PC-9 (cell line): ENCODE measurements at regions not wholly inside any gene's neighbourhood (a gene's known extent, or its start where the extent isn't known, plus 50 kb on each side); places are given as distances from the start of the nearest gene placed in this dataset.
"Not testable (repeated sequence)": the region's sequence is repeated elsewhere in the genome, so short reads cannot be mapped to it uniquely, and the experiment has no call there.

Source experiments
- BruUV-seq: library from RNA; stranded (reverse); fragments of 400-500 nt; replicated peaks from 2 replicates; lab custom pipeline; 2021; lab: Mats Ljungman, UMichigan
- CTCF ChIA-PET: fragments of 300-600 bp; sonication (Branson Sonifier 250); formaldehyde crosslinking; loops from one replicate; lab custom pipeline; 2022; ENCODE audit warnings: antibody characterized with exemption; lab: Charles Lee
- POLR2A ChIA-PET: fragments of 300-600 bp; sonication (Branson Sonifier 250); formaldehyde crosslinking; loops from one replicate; lab custom pipeline; 2022; ENCODE audit warnings: antibody characterized with exemption; ENCODE audit not compliant: unreplicated experiment; lab: Charles Lee
- DNase-seq, 2 experiments: peaks; one replicate each; pipeline versions ENCODE4 v3.0.0 to v3.0.0-alpha.2; 2015 to 2022; ENCODE audit warnings: mixed read lengths in 1 of 2
- H2AFZ ChIP-seq: fragments of 200-600 bp; sonication (generic); 2 replicates; pipeline ENCODE4 v1.8.1; 2017; ENCODE audit warnings: antibody characterized with exemption
- H3F3A ChIP-seq: fragments of 200-600 bp; sonication (generic); 2 replicates; pipeline ENCODE4 v1.8.1; 2017; ENCODE audit warnings: antibody characterized with exemption, mild to moderate bottlenecking, low read depth; ENCODE audit not compliant: insufficient read depth
- H3K27ac ChIP-seq: fragments of 200-600 bp; sonication (generic); 2 replicates; pipeline ENCODE4 v1.6.1; 2016; ENCODE audit warnings: mixed run types
- H3K27me3 ChIP-seq: fragments of 200-600 bp; sonication (generic); 2 replicates; pipeline ENCODE4 v1.6.1; 2016; ENCODE audit warnings: low read depth, mixed run types; ENCODE audit not compliant: insufficient read depth
- H3K36me3 ChIP-seq: fragments of 200-600 bp; sonication (generic); 2 replicates; pipeline ENCODE4 v1.6.1; 2016; ENCODE audit warnings: low read depth, mixed run types
- H3K4me1 ChIP-seq: fragments of 200-600 bp; sonication (generic); replicated peaks from 2 replicates; pipeline ENCODE4 v1.6.1; 2016; ENCODE audit warnings: mixed run types; ENCODE audit not compliant: insufficient read depth
- H3K4me2 ChIP-seq: fragments of 200-600 bp; sonication (generic); 2 replicates; pipeline ENCODE4 v1.6.1; 2017; ENCODE audit warnings: mixed run types
- H3K4me3 ChIP-seq: fragments of 200-600 bp; sonication (generic); 2 replicates; pipeline ENCODE4 v1.6.1; 2016; ENCODE audit warnings: mixed run types
- H3K79me2 ChIP-seq: fragments of 200-600 bp; sonication (generic); 2 replicates; pipeline ENCODE4 v1.6.1; 2017; ENCODE audit warnings: low read depth, mixed run types
- H3K9me2 ChIP-seq: fragments of 200-600 bp; sonication (generic); 2 replicates; pipeline ENCODE4 v1.8.1; 2017; ENCODE audit warnings: mild to moderate bottlenecking; ENCODE audit not compliant: insufficient read depth
- H3K9me3 ChIP-seq: fragments of 200-600 bp; sonication (generic); 2 replicates; pipeline ENCODE4 v1.8.1; 2016; ENCODE audit warnings: low read depth; ENCODE audit not compliant: insufficient read depth
- H4K20me1 ChIP-seq: fragments of 200-600 bp; sonication (generic); 2 replicates; pipeline ENCODE4 v1.8.1; 2017; ENCODE audit not compliant: insufficient read depth
- CTCF ChIP-seq: fragments of 200-600 bp; sonication (generic); conservative IDR thresholded peaks from 2 replicates; pipeline ENCODE4 v1.6.1; 2017; ENCODE audit warnings: mixed run types, antibody characterized with exemption, mild to moderate bottlenecking, moderate library complexity
- EZH2 ChIP-seq: fragments of 200-600 bp; sonication (generic); IDR thresholded peaks from 2 replicates; pipeline ENCODE4 v1.8.0; 2017; ENCODE audit warnings: antibody characterized with exemption, low read depth
- intact Hi-C: fragments of 100-400 bp; cut with micrococcal nuclease; formaldehyde crosslinking; loops from one replicate; pipeline ENCODE4 v1.10.0; 2022; ENCODE audit not compliant: unreplicated experiment

GRCh38 chr3:101913168-101913567 is 63.9 kb downstream of the NFKBIZ start:
- Histone ChIP-seq H4K20me1 (no peaks in the 10 kb centered on the region), H3F3A (no peaks in the 10 kb centered on the region; the same call in 1 of the 2 replicates), H3K4me1 (no peaks in the 10 kb centered on the region), H3K36me3 (no peaks in the 10 kb centered on the region), H3K4me2 (no peak overlapping the region), H3K27me3 (no peaks in the 10 kb centered on the region; the same call in 1 of the 2 replicates), H3K9me2 (0 out of 2 replicates have a peak, but pooled peaks cover 6% of the 10 kb centered on the region), H3K79me2 (no peaks in the 10 kb centered on the region), H3K9me3 (0 out of 2 replicates have a peak, but pooled peaks cover 6% of the 10 kb centered on the region), H3K4me3 (no peak overlapping the region), H3K27ac (no peak overlapping the region), H2AFZ (no peak overlapping the region)
- intact Hi-C loops = no loop called here
- DNase-seq = no peak
- ChIA-PET POLR2A (no interaction called here), CTCF (no interaction called here)
- TF ChIP-seq EZH2 (no peak), CTCF (no peak)
- no TSS peak for BruUV-seq

- intact Hi-C loops = loop anchor here (5.0 kb wide), 1 partner anchor 140 kb away; no protein-coding TSS in a partner anchor
- BruUV-seq, H3K9me3 ChIP-seq, H3K9me2 ChIP-seq, CTCF ChIA-PET, H3K36me3 ChIP-seq, DNase-seq, H3K4me2 ChIP-seq, H3K27ac ChIP-seq, POLR2A ChIA-PET, H2AFZ ChIP-seq, H4K20me1 ChIP-seq, H3F3A ChIP-seq, H3K4me3 ChIP-seq, H3K4me1 ChIP-seq, H3K79me2 ChIP-seq, H3K27me3 ChIP-seq: not testable (repeated sequence)
Observed at GRCh38 chr3:101917761-101918160, 68.4 kb downstream of the NFKBIZ start.

GRCh38 chr3:101922151-101922725 is 72.9 kb downstream of the NFKBIZ start:
- H3K27ac ChIP-seq, H3K4me3 ChIP-seq, H3K9me3 ChIP-seq, POLR2A ChIA-PET, intact Hi-C loops, H3K9me2 ChIP-seq, H2AFZ ChIP-seq, H3K79me2 ChIP-seq, DNase-seq, H3F3A ChIP-seq, H3K27me3 ChIP-seq, H3K4me2 ChIP-seq, BruUV-seq, H3K36me3 ChIP-seq, H4K20me1 ChIP-seq, CTCF ChIA-PET: not testable (repeated sequence)
- peaks cover 15% of the 10 kb centered on the region; the same call in 1 of the 2 replicates for H3K4me1 ChIP-seq

- H3K27me3 ChIP-seq, BruUV-seq, H4K20me1 ChIP-seq, H3K9me2 ChIP-seq, H3K79me2 ChIP-seq, CTCF ChIA-PET, H3K4me2 ChIP-seq, H3K36me3 ChIP-seq, H3F3A ChIP-seq, intact Hi-C loops, H3K27ac ChIP-seq, H3K9me3 ChIP-seq, DNase-seq, H2AFZ ChIP-seq, H3K4me3 ChIP-seq: not testable (repeated sequence)
- POLR2A ChIA-PET = interaction anchor here (0.8 kb wide), 1 partner anchor 16 kb away, joined by 3 read pairs; no protein-coding TSS in a partner anchor
- peaks cover 21% of the 10 kb centered on the region for H3K4me1 ChIP-seq
Observed at GRCh38 chr3:101924621-101925020, 75.3 kb downstream of the NFKBIZ start.

- H2AFZ ChIP-seq, H3K4me2 ChIP-seq, H3K79me2 ChIP-seq, H3F3A ChIP-seq, BruUV-seq, H3K9me2 ChIP-seq, H3K36me3 ChIP-seq, H3K9me3 ChIP-seq, intact Hi-C loops, CTCF ChIA-PET, H3K27me3 ChIP-seq, H4K20me1 ChIP-seq, H3K4me3 ChIP-seq, DNase-seq, H3K27ac ChIP-seq: not testable (repeated sequence)
- peaks cover 21% of the 10 kb centered on the region for H3K4me1 ChIP-seq
- POLR2A ChIA-PET = interaction anchor here (0.6 to 0.8 kb wide), 5 partner anchors 11 to 488 kb away, joined by 3 to 4 read pairs (median 3); no protein-coding TSS in a partner anchor
Observed at GRCh38 chr3:101925124-101925523, 75.8 kb downstream of the NFKBIZ start.
